NK-92 (cell line): ENCODE measurements at regions not wholly inside any gene's neighbourhood (a gene's known extent, or its start where the extent isn't known, plus 50 kb on each side); places are given as distances from the start of the nearest gene placed in this dataset.
A peak's percentile ranks its signal among the peaks of the same experiment; 100 is the strongest.
"Not testable (repeated sequence)": the region's sequence is repeated elsewhere in the genome, so short reads cannot be mapped to it uniquely, and the experiment has no call there.

ENCODE experiments used
- DNase-seq: peaks from one replicate; lab custom pipeline; 2025; ENCODE audit not compliant: unreplicated experiment; lab: John Stamatoyannopoulos, UW

- DNase-seq: no peak
These were observed 248.9 kb downstream of the OSR1 start for GRCh38 chr2:19109518-19109917.

- no peak for DNase-seq
These were observed 252.0 kb downstream of the OSR1 start for GRCh38 chr2:19106376-19106775.

GRCh38 chr2:19104503-19104902, 253.9 kb downstream of the OSR1 start:
- peak; percentile 35 for DNase-seq

- no peak for DNase-seq
These were observed 255.6 kb downstream of the OSR1 start for GRCh38 chr2:19102696-19103423.

GRCh38 chr2:19101968-19102367, 256.5 kb downstream of the OSR1 start:
- no peak for DNase-seq

- DNase-seq: no peak
These were observed 257.9 kb downstream of the OSR1 start for GRCh38 chr2:19100570-19100969.

GRCh38 chr2:19099181-19099580, 259.2 kb downstream of the OSR1 start:
- DNase-seq: no peak

GRCh38 chr2:19098467-19099160, 259.8 kb downstream of the OSR1 start:
- DNase-seq: no peak

GRCh38 chr2:19089476-19089875, 268.9 kb downstream of the OSR1 start:
- DNase-seq: not testable (repeated sequence)

- DNase-seq: no peak
These were observed 272.2 kb downstream of the OSR1 start for GRCh38 chr2:19086231-19086651.

GRCh38 chr2:19078709-19079108, 279.7 kb downstream of the OSR1 start:
- no peak for DNase-seq

GRCh38 chr2:19073522-19073921, 284.9 kb downstream of the OSR1 start:
- no peak for DNase-seq

GRCh38 chr2:19072161-19072560, 286.3 kb downstream of the OSR1 start:
- no peak for DNase-seq

- DNase-seq: no peak
These were observed 287.5 kb downstream of the OSR1 start for GRCh38 chr2:19070886-19071285.

GRCh38 chr2:19068206-19068605, 290.2 kb downstream of the OSR1 start:
- DNase-seq: no peak

- DNase-seq: no peak
These were observed 296.1 kb downstream of the OSR1 start for GRCh38 chr2:19062370-19062769.

- DNase-seq: no peak
These were observed 299.3 kb downstream of the OSR1 start for GRCh38 chr2:19059076-19059475.

- no peak for DNase-seq
These were observed 307.1 kb downstream of the OSR1 start for GRCh38 chr2:19051203-19051831.

GRCh38 chr2:19050354-19050753, 308.1 kb downstream of the OSR1 start:
- DNase-seq: no peak

GRCh38 chr2:19048593-19049266, 309.7 kb downstream of the OSR1 start:
- DNase-seq: no peak

- DNase-seq: no peak
These were observed 311.2 kb downstream of the OSR1 start for GRCh38 chr2:19046986-19047780.
